Loucy (cell line): ENCODE measurements at regions not wholly inside any gene's neighbourhood (a gene's known extent, or its start where the extent isn't known, plus 50 kb on each side); places are given as distances from the start of the nearest gene placed in this dataset.
"Not testable (repeated sequence)": the region's sequence is repeated elsewhere in the genome, so short reads cannot be mapped to it uniquely, and the experiment has no call there.

Source experiments
- H2AFZ ChIP-seq: fragments of 200-600 bp; sonication (generic); 2 replicates; pipeline ENCODE4 v1.6.0; 2016; ENCODE audit warnings: antibody characterized with exemption, mild to moderate bottlenecking, low read length, moderate library complexity
- H3F3A ChIP-seq: fragments of 200-600 bp; 2 replicates; pipeline ENCODE4 v1.6.0; 2016; ENCODE audit warnings: antibody characterized with exemption, low read depth, mild to moderate bottlenecking
- H3K27me3 ChIP-seq: fragments of 200-600 bp; sonication (generic); 2 replicates; pipeline ENCODE4 v1.6.1; 2014; ENCODE audit warnings: low read length, mild to moderate bottlenecking; ENCODE audit not compliant: insufficient read depth, poor library complexity, severe bottlenecking
- H3K36me3 ChIP-seq: fragments of 200-600 bp; sonication (generic); 2 replicates; pipeline ENCODE4 v1.6.1; 2016; ENCODE audit warnings: low read length; ENCODE audit not compliant: insufficient read depth
- H3K4me1 ChIP-seq: fragments of 200-600 bp; sonication (generic); 2 replicates; pipeline ENCODE4 v1.5.1; 2014; ENCODE audit warnings: low read length, mild to moderate bottlenecking; ENCODE audit not compliant: insufficient read depth, poor library complexity, severe bottlenecking
- H3K4me2 ChIP-seq: fragments of 200-600 bp; sonication (generic); 2 replicates; pipeline ENCODE4 v1.6.0; 2014; ENCODE audit warnings: antibody characterized with exemption, low read length, low read depth, mild to moderate bottlenecking; ENCODE audit not compliant: poor library complexity, severe bottlenecking
- H3K4me3 ChIP-seq: fragments of 200-600 bp; sonication (generic); 2 replicates; pipeline ENCODE4 v1.5.1; 2014; ENCODE audit warnings: low read length, mild to moderate bottlenecking, mixed read lengths; ENCODE audit not compliant: poor library complexity, severe bottlenecking
- H3K79me2 ChIP-seq: fragments of 200-600 bp; sonication (generic); 2 replicates; pipeline ENCODE4 v1.6.1; 2014; ENCODE audit warnings: low read length; ENCODE audit not compliant: insufficient read depth
- H3K9ac ChIP-seq: fragments of 200-600 bp; sonication (generic); 2 replicates; pipeline ENCODE4 v1.6.0; 2014; ENCODE audit warnings: mild to moderate bottlenecking, low read depth, low read length, moderate library complexity; ENCODE audit not compliant: poor library complexity, severe bottlenecking
- H3K9me2 ChIP-seq: fragments of 200-600 bp; sonication (generic); replicated peaks from 2 replicates; pipeline ENCODE4 v1.6.1; 2016; ENCODE audit warnings: low read depth, low read length, mixed read lengths
- H3K9me3 ChIP-seq: fragments of 200-600 bp; sonication (generic); 2 replicates; pipeline ENCODE4 v1.6.1; 2014; ENCODE audit warnings: mild to moderate bottlenecking, antibody characterized with exemption, low read length, low read depth; ENCODE audit not compliant: insufficient read depth
- H4K20me1 ChIP-seq: fragments of 200-600 bp; sonication (generic); 2 replicates; pipeline ENCODE4 v1.6.0; 2014; ENCODE audit warnings: antibody characterized with exemption, low read length, mild to moderate bottlenecking; ENCODE audit not compliant: insufficient read depth, poor library complexity, severe bottlenecking
- CTCF ChIP-seq: fragments of 200-600 bp; sonication (generic); conservative IDR thresholded peaks from 2 replicates; pipeline ENCODE4 v1.5.1; 2014; ENCODE audit warnings: mild to moderate bottlenecking, antibody characterized with exemption, low read length
- EZH2phosphoT487 ChIP-seq: fragments of 200-600 bp; IDR thresholded peaks from 2 replicates; pipeline ENCODE4 v1.6.1; 2018; ENCODE audit warnings: antibody characterized with exemption, mild to moderate bottlenecking, moderate library complexity, borderline replicate concordance

GRCh38 chr6:145110109-145110508 lies 625.2 kb downstream of the EPM2A start:
- Histone ChIP-seq H3K9ac (no peak overlapping the region), H3K4me2 (no peak overlapping the region)

GRCh38 chr6:145111407-145111806 lies 623.9 kb downstream of the EPM2A start:
- not testable (repeated sequence) for H3K36me3 ChIP-seq, H3F3A ChIP-seq, H2AFZ ChIP-seq, H3K79me2 ChIP-seq, H4K20me1 ChIP-seq, H3K9me3 ChIP-seq, H3K27me3 ChIP-seq, H3K9me2 ChIP-seq, H3K9ac ChIP-seq, H3K4me3 ChIP-seq, H3K4me1 ChIP-seq, H3K4me2 ChIP-seq

More at GRCh38 chr6:145110109-145110508, 625.2 kb downstream of the EPM2A start:
- no peaks in the 10 kb centered on the region for H3K27me3 ChIP-seq
- no peaks in the 10 kb centered on the region for H3F3A ChIP-seq
- no peaks in the 10 kb centered on the region for H3K9me2 ChIP-seq
- no peak for TF ChIP-seq EZH2phosphoT487
- no peak overlapping the region for H2AFZ ChIP-seq
- no peaks in the 10 kb centered on the region for H3K4me1 ChIP-seq
- no peak overlapping the region for H3K4me3 ChIP-seq
- H3K36me3 ChIP-seq, result no peaks in the 10 kb centered on the region
- H3K79me2 ChIP-seq, result no peaks in the 10 kb centered on the region
- no peaks in the 10 kb centered on the region for H3K9me3 ChIP-seq
- no peaks in the 10 kb centered on the region for H4K20me1 ChIP-seq

GRCh38 chr6:145112711-145113148 lies 622.6 kb downstream of the EPM2A start:
- no peaks in the 10 kb centered on the region for H3F3A ChIP-seq
- H3K4me2 ChIP-seq, result no peak overlapping the region
- no peaks in the 10 kb centered on the region for H3K9me2 ChIP-seq
- H3K27me3 ChIP-seq, result no peaks in the 10 kb centered on the region
- no peaks in the 10 kb centered on the region for H3K4me1 ChIP-seq
- no peak overlapping the region for H3K9ac ChIP-seq
- H3K9me3 ChIP-seq, result no peaks in the 10 kb centered on the region
- H4K20me1 ChIP-seq, result no peaks in the 10 kb centered on the region
- no peaks in the 10 kb centered on the region for H3K79me2 ChIP-seq
- TF ChIP-seq EZH2phosphoT487 (no peak), CTCF (no peak)
- H2AFZ ChIP-seq, result no peak overlapping the region
- no peaks in the 10 kb centered on the region for H3K36me3 ChIP-seq
- no peak overlapping the region for H3K4me3 ChIP-seq

GRCh38 chr6:145115638-145116037 lies 619.7 kb downstream of the EPM2A start:
- H3K36me3 ChIP-seq, result no peaks in the 10 kb centered on the region
- H3K9me3 ChIP-seq, result no peaks in the 10 kb centered on the region
- H3K27me3 ChIP-seq, result no peaks in the 10 kb centered on the region
- H3K9ac ChIP-seq, result no peak overlapping the region
- no peaks in the 10 kb centered on the region for H3K79me2 ChIP-seq
- H3K4me2 ChIP-seq, result no peak overlapping the region
- H3F3A ChIP-seq, result no peaks in the 10 kb centered on the region
- H3K9me2 ChIP-seq, result no peaks in the 10 kb centered on the region
- no peaks in the 10 kb centered on the region for H4K20me1 ChIP-seq
- H3K4me3 ChIP-seq, result no peak overlapping the region
- no peak for TF ChIP-seq CTCF
- no peak for TF ChIP-seq EZH2phosphoT487
- H3K4me1 ChIP-seq, result no peaks in the 10 kb centered on the region
- H2AFZ ChIP-seq, result no peak overlapping the region
